GM21529 (cell line): ENCODE measurements at regions not wholly inside any gene's neighbourhood (a gene's known extent, or its start where the extent isn't known, plus 50 kb on each side); places are given as distances from the start of the nearest gene placed in this dataset.
"Not testable (repeated sequence)": the region's sequence is repeated elsewhere in the genome, so short reads cannot be mapped to it uniquely, and the experiment has no call there.

Source experiments
- ATAC-seq: cut with Tn5 transposase; IDR thresholded peaks from one replicate; pipeline ENCODE4 v1.9.1; 2021; ENCODE audit not compliant: unreplicated experiment

GRCh38 chr3:635393-635792 lies 438.8 kb downstream of the CHL1 start:
- ATAC-seq = no peak

DNA sequence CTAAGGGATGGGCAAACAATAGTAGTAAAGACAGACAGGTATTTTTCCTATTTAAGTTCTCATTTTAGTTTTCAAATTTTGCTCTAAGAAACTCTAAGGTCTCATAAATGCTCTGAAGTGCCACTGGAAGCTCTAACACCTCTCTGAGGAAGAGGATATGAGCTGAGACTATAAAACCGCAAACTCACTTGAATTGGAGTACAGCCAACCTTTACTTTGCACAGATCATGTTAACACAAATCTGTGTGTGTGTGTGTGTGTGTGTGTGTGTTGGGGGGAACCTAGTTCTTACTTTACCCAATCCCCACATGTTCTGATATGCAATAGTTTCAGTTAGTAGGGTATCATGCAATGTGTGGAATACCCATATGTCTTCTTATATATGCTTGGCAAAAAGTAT lies 446.8 kb downstream of the CHL1 start:
- ATAC-seq = no peak

DNA sequence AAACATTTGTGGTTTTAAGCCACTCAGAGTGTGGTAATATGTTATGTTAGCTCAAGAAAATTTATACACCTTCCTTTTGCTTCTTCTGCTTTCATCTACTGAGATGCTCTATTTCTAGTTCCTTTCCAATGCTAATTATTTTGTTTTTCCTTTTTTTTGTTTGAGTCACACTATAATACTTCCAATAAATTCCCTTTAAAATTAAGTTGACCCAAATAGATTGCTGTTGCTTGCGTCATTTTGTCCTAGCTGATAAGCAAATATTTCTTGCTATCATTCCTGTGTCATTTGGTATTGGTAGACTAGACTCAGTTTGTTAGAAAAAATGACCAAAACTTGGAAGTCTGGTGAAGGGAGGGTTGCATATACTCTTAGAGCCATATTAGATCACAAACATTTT lies 437.0 kb upstream of the CNTN6 start:
- no peak for ATAC-seq

- no peak for ATAC-seq
Observed at GRCh38 chr3:661356-661755, 431.5 kb upstream of the CNTN6 start.

- ATAC-seq = no peak
Observed at GRCh38 chr3:674116-674515, 418.7 kb upstream of the CNTN6 start.

GRCh38 chr3:675846-676245 lies 417.0 kb upstream of the CNTN6 start:
- no peak for ATAC-seq

GRCh38 chr3:683770-684169 lies 409.1 kb upstream of the CNTN6 start:
- no peak for ATAC-seq

- ATAC-seq = no peak
Observed at GRCh38 chr3:690770-691169, 402.1 kb upstream of the CNTN6 start.

- ATAC-seq = no peak
Observed at GRCh38 chr3:700514-700913, 392.3 kb upstream of the CNTN6 start.

- no peak for ATAC-seq
Observed at GRCh38 chr3:707041-707440, 385.8 kb upstream of the CNTN6 start.

DNA sequence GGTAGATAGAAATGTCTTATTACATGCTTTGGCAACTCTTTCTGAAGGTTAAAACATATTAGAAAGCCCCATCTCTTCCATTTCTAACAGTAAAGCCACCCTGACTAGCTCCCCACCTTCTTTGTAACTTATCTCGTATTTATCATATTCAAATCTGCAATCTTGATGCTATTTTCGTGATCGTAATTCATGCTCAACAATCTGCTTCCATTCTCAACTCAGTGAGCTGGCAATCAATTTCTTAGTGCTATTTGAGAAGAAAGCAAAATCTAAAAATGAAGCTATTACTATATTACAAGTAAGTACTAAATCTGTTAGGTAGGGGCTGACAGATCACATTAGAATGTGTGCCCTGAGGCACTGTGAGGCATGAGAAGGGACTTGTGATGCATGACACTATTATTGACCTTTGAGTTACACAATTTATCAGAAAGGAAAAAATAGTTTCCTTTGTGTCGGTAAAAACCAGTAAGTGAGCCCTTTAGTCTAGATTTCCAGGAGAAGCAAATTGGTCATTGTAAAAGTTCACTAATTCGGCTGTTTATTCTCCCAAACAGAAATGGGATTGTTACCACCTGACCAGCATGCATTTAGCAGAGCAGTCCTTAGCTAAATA lies 379.7 kb upstream of the CNTN6 start:
- no peak for ATAC-seq

- ATAC-seq = no peak
Observed at GRCh38 chr3:713947-714620, 378.7 kb upstream of the CNTN6 start.

DNA sequence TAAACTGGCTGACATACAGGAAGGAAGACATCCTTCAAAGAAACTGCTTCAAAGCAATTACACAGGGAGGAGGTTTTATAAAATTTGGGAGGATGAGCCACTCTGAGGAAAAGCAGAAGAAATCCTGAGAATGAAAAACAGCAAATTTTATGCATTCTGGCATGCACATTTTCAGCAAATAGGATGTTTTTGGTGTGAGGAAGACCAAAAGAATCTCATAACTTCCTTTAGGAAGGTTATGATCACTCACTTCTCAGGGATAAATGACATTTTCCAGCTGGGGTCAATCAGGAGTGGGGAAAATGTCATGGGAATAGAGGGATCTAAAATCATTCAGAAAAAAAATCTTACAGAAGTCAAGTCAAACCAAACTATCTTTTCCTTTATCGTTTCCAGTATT lies 371.7 kb upstream of the CNTN6 start:
- no peak for ATAC-seq

GRCh38 chr3:732326-732928 lies 360.4 kb upstream of the CNTN6 start:
- no peak for ATAC-seq

GRCh38 chr3:733313-733712 lies 359.5 kb upstream of the CNTN6 start:
- no peak for ATAC-seq

DNA sequence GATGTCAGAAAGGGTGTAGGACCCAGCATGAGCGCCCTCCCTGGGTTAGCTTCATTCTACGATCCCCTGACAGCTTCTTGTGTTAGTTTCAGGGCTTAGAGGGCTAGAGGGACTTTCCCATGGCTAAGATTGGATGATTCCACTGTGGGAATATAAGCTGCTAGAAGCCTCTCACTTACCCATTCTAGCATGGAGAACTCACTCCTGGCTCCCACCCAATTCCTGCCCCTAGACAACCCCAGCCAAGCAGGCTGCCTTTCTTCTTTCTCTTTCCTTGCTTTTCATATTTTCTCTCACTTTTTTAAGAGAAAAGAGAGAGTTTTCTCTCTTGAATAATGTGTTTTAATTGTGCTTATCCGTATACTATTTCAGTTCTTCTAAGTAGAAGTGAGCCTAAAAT lies 335.1 kb upstream of the CNTN6 start:
- no peak for ATAC-seq

- ATAC-seq = no peak
Observed at GRCh38 chr3:759106-759505, 333.7 kb upstream of the CNTN6 start.

GRCh38 chr3:773433-773832 lies 319.4 kb upstream of the CNTN6 start:
- not testable (repeated sequence) for ATAC-seq

- no peak for ATAC-seq
Observed at GRCh38 chr3:775178-775880, 317.5 kb upstream of the CNTN6 start.

GRCh38 chr3:780505-780904 lies 312.3 kb upstream of the CNTN6 start:
- ATAC-seq = no peak

- no peak for ATAC-seq
Observed at GRCh38 chr3:791442-791841, 301.4 kb upstream of the CNTN6 start.

DNA sequence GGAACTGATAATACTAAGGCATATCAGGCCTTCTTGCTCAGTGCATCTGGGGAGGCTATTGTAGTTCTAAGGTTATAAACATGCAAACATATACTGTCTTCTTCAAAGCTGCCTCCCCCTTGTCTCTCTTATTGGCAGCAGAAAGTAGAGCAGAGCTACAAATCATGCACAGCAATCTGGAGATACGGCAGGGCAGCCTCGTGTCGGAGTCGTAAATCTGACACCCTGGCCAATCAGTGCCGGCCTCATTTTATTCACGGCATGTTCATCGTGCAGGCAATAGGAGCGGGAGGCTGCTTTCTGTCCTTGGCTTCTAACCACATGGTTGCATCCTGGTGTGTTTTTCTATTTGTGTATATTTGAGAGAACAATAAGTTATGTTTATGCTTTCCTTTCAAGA lies 300.2 kb upstream of the CNTN6 start:
- no peak for ATAC-seq
